ENCODE measurements at regions not wholly inside any gene's neighbourhood (a gene's known extent, or its start where the extent isn't known, plus 50 kb on each side); places are given as distances from the start of the nearest gene placed in this dataset.
A peak's percentile ranks its signal among the peaks of the same experiment; 100 is the strongest.

DNA sequence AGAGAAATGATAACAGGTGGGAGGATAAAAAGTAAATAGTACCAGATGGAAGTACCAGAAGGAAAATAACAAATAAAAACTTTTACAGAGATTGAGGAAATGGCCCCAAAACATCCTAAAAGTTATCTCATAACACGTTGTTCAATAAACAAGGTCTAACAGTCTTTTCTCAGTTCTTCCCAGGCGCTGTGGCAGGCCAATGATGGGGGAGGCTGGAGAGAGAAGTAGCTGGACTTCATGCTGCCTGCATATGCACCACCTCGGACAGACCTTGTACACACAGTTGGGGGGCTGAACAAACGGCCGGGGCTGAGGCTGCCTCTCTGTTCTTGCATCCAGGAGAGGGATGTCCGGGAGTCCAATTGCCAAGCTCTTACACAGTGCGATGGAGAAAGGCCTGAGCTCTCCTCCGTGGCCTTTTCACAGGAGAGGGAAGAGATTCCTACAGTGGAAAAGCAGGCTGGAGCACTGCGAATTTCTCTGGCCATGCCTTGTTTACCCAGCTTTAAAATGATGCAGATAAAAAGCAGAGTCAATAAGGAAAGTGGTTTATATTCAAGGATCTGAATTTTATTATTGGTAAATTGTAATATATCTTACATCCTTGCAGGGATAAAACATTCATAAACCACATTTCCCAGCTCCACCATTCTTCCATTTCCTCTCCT lies 109.8 kb downstream of the PHLDA1 start:
- DNase-seq (no peak), ATAC-seq (no peak)
- ChIA-PET CTCF (interaction anchor here (0.6 to 1.4 kb wide), 3 partner anchors 9 to 128 kb away, joined by 3 to 4 read pairs (median 3); no protein-coding TSS in a partner anchor), POLR2A (interaction anchor here (0.6 kb wide), 2 partner anchors 43 to 228 kb away, joined by 3 to 4 read pairs; no protein-coding TSS in a partner anchor)
- H3K36me3 Mint-ChIP-seq (ENCODE audit: low read depth) = peaks cover 3% of the 10 kb centered on the region
- H3K4me1 Mint-ChIP-seq = peaks cover 6% of the 10 kb centered on the region
- intact Hi-C loops (cut with DNase I, micrococcal nuclease) = no loop called here
- H3K27ac Mint-ChIP-seq = no peak overlapping the region
- peaks cover 21% of the 10 kb centered on the region for H3K9me3 Mint-ChIP-seq (ENCODE audit: low read depth)
- H3K4me3 Mint-ChIP-seq = no peak overlapping the region
- peaks cover 18% of the 10 kb centered on the region for H3K27me3 Mint-ChIP-seq

DNA sequence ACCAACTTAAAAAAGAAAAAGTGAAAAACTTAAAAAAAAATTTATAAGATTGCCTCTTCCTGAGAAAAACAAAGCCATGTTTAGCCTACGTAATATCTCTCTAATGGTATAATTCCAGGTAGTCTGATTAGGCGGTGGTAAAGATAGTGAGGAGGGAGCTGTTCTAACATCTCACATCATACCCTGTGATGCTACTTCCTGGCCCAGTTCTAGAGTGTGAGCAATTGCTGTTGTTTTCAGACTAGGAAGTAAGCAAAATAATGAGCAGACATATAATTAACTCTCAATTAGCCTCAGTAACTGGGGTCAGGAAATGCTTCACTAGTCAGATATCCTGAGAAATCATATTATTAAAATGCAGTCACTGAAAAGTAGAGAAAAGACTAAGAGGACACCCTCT lies 113.9 kb downstream of the PHLDA1 start:
- ATAC-seq = no peak
- peaks cover 12% of the 10 kb centered on the region for H3K27me3 Mint-ChIP-seq
- POLR2A ChIA-PET = no interaction called here

DNA sequence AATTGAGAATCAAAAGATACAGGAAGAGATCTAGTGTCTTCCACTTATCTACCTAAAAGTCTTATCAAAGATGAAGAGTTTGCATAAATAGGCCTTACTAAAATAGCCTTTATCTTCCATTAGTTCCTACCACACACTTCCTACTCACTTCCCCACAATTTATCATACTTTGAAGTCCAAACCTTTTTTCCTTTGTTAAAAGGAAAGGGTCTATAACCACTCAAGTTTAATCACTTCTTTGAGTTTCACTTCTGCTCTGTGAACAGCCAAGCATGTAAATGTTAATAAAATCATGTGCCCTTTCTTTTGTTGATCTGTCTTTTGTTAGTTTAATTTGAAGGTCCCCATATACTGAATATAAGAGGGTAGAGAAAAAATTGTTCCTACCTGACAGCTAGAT lies 114.5 kb downstream of the PHLDA1 start:
- Mint-ChIP-seq H3K36me3 (ENCODE audit: low read depth) (no peaks in the 10 kb centered on the region), H3K27me3 (peaks cover 9% of the 10 kb centered on the region), H3K9me3 (ENCODE audit: low read depth) (no peaks in the 10 kb centered on the region), H3K4me3 (no peak overlapping the region), H3K4me1 (peaks cover 21% of the 10 kb centered on the region), H3K27ac (no peak overlapping the region)
- intact Hi-C loops (cut with DNase I, micrococcal nuclease) = no loop called here
- DNase-seq (no peak), ATAC-seq (no peak)
- ChIA-PET POLR2A (no interaction called here), CTCF (interaction anchor here (0.8 to 1.1 kb wide), 2 partner anchors 18 to 44 kb away, joined by 3 read pairs; no protein-coding TSS in a partner anchor)

More for the DNA sequence above, 113.9 kb downstream of the PHLDA1 start:
- H3K4me1 Mint-ChIP-seq = peaks cover 20% of the 10 kb centered on the region
- intact Hi-C loops (cut with DNase I, micrococcal nuclease) = no loop called here
- CTCF ChIA-PET = interaction anchor here (0.8 to 1.1 kb wide), 2 partner anchors 18 to 44 kb away, joined by 3 read pairs; no protein-coding TSS in a partner anchor
- H3K36me3 Mint-ChIP-seq (ENCODE audit: low read depth) = no peaks in the 10 kb centered on the region
- H3K27ac Mint-ChIP-seq = no peak overlapping the region
- H3K9me3 Mint-ChIP-seq (ENCODE audit: low read depth) = no peaks in the 10 kb centered on the region
- DNase-seq = no peak
- no peak overlapping the region for H3K4me3 Mint-ChIP-seq

DNA sequence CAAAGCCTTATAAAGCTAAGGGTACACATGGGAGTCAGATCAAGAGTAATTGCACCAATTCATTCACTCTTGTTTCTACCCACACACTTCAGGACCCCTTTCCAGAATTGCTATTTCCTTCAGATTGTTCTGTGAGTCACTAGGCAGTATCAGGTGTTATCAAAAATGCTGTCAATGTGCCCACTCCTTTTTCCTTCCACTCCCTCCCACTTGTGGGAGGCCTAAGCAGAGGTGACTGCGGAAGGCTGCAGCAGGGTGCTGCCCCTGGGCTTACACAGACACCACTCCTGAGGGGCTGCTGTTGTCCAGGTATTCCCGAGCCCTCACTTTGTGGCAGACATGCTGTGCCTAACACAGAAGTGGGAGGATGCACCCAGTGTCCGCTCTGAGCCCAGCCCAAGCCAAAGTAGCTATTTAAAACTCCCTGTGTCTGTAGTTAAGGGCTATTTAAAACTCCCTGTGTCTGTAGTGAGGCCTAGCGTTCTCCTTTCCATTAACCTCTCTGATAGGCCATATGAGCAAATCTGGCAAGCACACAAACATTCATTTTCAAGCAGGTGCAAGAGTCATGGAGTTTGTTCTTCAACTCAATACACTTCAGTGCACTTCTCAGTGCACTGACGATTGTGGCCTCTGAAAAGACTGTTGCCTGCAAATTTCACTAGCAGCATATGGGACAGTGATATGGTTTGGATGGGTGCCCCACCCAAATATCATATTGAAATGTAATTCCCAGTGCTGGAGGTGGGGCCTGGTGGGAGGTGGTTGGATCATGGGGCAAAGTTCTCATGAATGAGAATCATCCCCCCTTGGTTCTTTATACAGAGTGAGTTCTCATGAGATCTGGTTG lies 117.8 kb downstream of the PHLDA1 start:
- ATAC-seq = peak; percentile 94
- peaks cover 1% of the 10 kb centered on the region for H3K27me3 Mint-ChIP-seq
- ChIA-PET CTCF (interaction anchor here (0.7 to 1.4 kb wide), 4 partner anchors 9 to 136 kb away, joined by 3 to 4 read pairs (median 4); no protein-coding TSS in a partner anchor), POLR2A (interaction anchor here (0.6 to 1.2 kb wide), 4 partner anchors 20 to 119 kb away, joined by 3 to 6 read pairs (median 5); no protein-coding TSS in a partner anchor)
- H3K4me3 Mint-ChIP-seq = no peak overlapping the region
- H3K4me1 Mint-ChIP-seq = peaks cover 21% of the 10 kb centered on the region
- no peaks in the 10 kb centered on the region for H3K36me3 Mint-ChIP-seq (ENCODE audit: low read depth)
- no peak overlapping the region for H3K27ac Mint-ChIP-seq
- DNase-seq = peak; percentile 74
- intact Hi-C loops (cut with DNase I, micrococcal nuclease) = loop anchor here (1.0 kb wide), 7 partner anchors 21 to 118 kb away; partner anchors contain the start of gene PHLDA1 (in 1 of the 2)
- H3K9me3 Mint-ChIP-seq (ENCODE audit: low read depth) = no peaks in the 10 kb centered on the region

DNA sequence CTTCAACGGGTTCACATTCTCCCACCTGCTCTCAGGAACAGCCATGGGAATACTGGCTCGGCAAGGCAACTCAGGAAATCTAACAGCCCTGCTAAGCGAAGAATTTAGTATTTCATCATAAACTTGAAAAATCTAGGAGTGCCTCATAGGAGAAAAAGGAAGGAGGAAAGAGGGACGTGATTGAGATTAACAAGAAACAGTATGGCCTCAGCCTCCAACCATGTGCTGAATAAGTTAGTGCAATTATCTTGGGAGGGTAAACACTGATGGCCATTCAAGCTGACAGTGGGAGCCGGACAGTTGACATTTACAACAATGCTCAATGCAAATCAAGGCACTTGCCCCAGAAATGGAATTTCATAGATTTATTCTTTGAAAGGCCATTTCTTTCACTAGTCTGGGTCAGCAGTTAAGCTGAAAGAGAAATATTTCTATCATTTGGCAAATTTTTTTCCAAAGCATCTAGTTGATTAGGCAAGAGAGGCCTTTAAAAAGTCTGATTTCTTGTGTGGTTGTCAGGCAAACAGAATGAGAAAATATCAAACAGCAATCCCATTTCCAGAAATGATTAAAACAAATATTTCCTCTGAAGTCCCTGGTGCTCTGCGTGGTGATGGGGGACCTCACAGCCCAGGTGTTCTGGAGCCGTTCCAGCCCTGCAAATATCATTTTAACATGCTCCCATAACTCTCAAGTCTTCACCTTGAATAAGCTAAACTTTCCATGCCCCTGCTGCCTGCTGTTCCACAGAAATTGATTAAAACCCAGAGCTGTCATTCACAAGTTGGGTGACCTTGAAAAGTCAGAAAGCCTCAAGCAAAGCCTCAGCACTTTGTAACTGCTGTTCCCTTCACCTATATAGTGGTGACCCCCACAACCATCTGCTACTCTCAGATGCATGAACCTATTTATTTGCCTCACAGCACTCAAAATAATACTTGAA lies 121.6 kb downstream of the PHLDA1 start:
- Mint-ChIP-seq H3K4me3 (no peak overlapping the region), H3K27ac (no peak overlapping the region), H3K27me3 (peaks cover 5% of the 10 kb centered on the region), H3K36me3 (ENCODE audit: low read depth) (no peaks in the 10 kb centered on the region), H3K9me3 (ENCODE audit: low read depth) (no peaks in the 10 kb centered on the region), H3K4me1 (peaks cover 15% of the 10 kb centered on the region)
- ChIA-PET POLR2A (interaction anchor here (0.6 to 0.8 kb wide), 2 partner anchors 159 to 208 kb away, joined by 3 to 4 read pairs; no protein-coding TSS in a partner anchor), CTCF (interaction anchor here (0.8 to 1.2 kb wide), 2 partner anchors 10 to 127 kb away, joined by 3 read pairs; no protein-coding TSS in a partner anchor)
- ATAC-seq (no peak), DNase-seq (no peak)
- intact Hi-C loops (cut with DNase I, micrococcal nuclease) = no loop called here

DNA sequence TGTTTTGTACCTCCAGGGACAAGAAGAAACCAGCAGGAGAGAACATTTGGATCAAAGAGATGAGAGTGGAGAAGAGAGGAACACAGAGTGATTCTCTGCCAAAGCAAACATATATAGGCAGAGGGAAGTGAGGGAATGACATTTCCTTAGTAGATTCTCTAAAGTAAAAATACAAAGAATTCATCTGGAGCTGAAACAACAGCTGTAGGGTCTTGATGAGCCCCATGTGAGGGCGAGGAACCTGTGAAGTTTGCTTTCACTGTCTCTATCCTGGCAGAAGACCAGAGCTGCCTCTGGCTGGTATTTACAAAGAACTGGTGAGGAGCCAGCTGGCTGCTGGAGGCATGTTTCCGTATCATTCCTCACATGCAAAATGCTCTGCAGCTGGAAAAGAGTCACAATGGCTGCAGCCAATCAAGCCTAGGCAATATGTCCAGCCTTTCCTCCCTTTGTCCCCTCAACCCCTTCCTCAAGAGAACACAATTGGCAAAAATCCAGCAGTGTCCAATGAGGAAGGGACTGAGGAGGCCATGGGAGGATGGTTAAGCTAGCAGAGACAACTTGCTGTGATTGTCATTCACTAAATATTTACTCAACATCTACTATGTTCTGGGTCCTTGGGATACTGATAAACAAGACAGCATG lies 122.5 kb downstream of the PHLDA1 start:
- Mint-ChIP-seq H3K36me3 (ENCODE audit: low read depth) (no peaks in the 10 kb centered on the region), H3K9me3 (ENCODE audit: low read depth) (no peaks in the 10 kb centered on the region), H3K4me3 (no peak overlapping the region), H3K27me3 (peaks cover 5% of the 10 kb centered on the region), H3K27ac (no peak overlapping the region), H3K4me1 (peaks cover 15% of the 10 kb centered on the region)
- POLR2A ChIA-PET = interaction anchor here (0.6 to 0.8 kb wide), 2 partner anchors 160 to 207 kb away, joined by 3 to 4 read pairs; no protein-coding TSS in a partner anchor
- intact Hi-C loops (cut with DNase I, micrococcal nuclease) = no loop called here
- CTCF ChIA-PET = interaction anchor here (0.6 to 1.2 kb wide), 2 partner anchors 15 to 128 kb away, joined by 3 to 4 read pairs; no protein-coding TSS in a partner anchor
- no peak for ATAC-seq
- DNase-seq = no peak

DNA sequence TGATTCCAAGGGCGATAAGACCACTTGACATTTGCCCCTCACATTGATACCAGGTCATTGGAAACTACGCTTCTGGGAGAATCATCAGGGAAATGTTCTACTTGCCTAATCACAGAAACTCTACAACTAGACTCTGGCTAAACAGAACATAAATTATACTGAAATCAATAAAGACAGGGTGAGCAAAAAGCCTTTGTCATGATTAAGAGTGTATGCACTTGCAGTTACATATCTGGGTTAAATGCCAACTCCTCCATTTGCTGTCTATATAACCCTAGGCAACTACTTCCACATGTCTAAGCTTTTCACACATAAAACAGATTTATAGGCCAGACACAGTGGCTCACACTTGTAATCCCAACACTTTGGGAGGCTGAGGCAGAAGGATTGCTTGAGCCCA lies 125.7 kb downstream of the PHLDA1 start:
- DNase-seq (no peak), ATAC-seq (no peak)
- H3K36me3 Mint-ChIP-seq (ENCODE audit: low read depth) = no peaks in the 10 kb centered on the region
- no peaks in the 10 kb centered on the region for H3K9me3 Mint-ChIP-seq (ENCODE audit: low read depth)
- peaks cover 13% of the 10 kb centered on the region for H3K27me3 Mint-ChIP-seq
- intact Hi-C loops (cut with DNase I, micrococcal nuclease) = no loop called here
- CTCF ChIA-PET = no interaction called here
- H3K27ac Mint-ChIP-seq = no peak overlapping the region
- H3K4me1 Mint-ChIP-seq = no peaks in the 10 kb centered on the region
- POLR2A ChIA-PET = no interaction called here
- H3K4me3 Mint-ChIP-seq = no peak overlapping the region

DNA sequence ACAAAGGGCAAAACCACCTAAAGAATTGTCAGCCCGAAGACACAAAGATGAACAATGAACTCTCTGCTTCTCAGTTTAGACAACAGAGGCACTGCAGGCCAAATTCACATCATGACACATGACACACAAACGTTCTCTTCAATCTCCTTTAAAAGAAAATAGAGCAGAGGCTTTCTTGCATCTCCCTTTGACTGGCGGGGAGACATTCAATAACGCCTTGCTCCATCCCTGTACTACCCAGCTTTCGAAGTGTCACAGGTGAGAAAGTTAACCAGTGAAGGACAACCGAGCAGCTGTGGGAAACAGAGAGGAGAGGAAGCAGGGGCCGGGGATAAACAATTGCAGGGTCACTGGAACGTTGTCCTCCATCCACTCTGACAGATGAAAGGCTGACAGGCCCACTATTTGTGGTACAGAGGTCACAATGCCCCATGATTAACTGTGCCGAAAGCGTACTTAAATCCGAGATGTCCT lies 130.8 kb downstream of the PHLDA1 start:
- H3K27me3 Mint-ChIP-seq = peaks cover 24% of the 10 kb centered on the region
- H3K4me3 Mint-ChIP-seq = no peak overlapping the region
- H3K9me3 Mint-ChIP-seq (ENCODE audit: low read depth) = no peaks in the 10 kb centered on the region
- H3K27ac Mint-ChIP-seq = no peak overlapping the region
- DNase-seq = no peak
- no peak for ATAC-seq
- ChIA-PET CTCF (no interaction called here), POLR2A (no interaction called here)
- no peaks in the 10 kb centered on the region for H3K36me3 Mint-ChIP-seq (ENCODE audit: low read depth)
- H3K4me1 Mint-ChIP-seq = no peaks in the 10 kb centered on the region
- intact Hi-C loops (cut with DNase I, micrococcal nuclease) = no loop called here

DNA sequence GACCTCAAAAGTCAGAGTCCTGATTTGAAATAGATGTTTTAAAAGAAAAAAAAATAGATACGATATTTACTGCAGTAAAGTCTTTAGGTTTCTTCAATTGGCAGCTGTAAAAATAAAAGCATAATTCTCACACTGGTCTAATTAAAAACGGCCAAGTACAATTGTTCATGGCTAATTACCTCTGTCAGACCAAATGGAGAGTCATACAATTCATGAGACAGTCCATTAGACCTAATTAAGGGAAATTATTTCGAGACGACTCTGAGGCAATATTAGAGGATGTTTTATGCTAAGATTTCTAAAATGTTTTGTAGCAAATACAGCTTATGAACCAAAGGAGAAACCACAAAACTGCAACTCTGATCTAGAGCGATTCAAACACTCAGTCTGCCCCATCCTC lies 131.3 kb downstream of the PHLDA1 start:
- intact Hi-C loops (cut with DNase I, micrococcal nuclease) = no loop called here
- CTCF ChIA-PET = no interaction called here

DNA sequence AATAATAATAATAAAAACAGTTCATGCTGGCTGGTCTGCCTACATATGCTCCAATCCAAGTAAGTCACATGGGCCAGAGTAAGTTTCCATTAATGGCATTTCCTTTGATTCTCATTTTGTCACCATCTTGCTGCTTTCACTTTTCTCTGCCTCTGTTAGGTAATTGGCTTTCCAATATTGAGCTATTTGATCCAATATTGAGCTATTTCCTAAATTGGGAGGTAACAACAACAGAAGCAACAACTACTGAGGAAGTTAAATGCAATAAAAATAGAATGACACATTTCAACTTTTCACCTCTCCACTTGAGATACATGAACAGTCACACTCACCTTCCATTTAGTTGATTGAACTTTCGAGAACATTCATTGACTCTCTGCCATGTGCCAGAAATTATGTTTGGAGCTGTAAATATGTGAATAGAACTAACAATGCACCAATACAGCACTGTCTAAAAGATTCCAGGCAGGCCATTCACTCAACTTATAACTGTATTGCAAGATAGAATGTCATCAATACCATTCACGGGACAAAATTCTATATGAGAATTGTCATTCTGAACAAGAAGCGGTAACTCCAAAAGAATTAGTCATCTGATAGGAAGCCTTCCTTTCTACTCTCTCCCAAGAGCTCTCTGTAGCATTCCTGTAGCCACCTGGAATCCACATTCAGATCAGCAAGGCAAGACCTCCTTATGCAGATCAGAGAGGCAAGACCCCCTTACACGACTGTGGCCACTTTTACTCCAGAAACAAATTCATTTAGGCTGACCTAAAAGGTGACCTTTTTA lies 136.4 kb downstream of the PHLDA1 start:
- POLR2A ChIA-PET = interaction anchor here (0.6 kb wide), 1 partner anchor 10 kb away, joined by 3 read pairs; no protein-coding TSS in a partner anchor
- CTCF ChIA-PET = interaction anchor here (1.4 kb wide), 1 partner anchor 14 kb away, joined by 4 read pairs; no protein-coding TSS in a partner anchor
- no peak for ATAC-seq
- intact Hi-C loops (cut with DNase I, micrococcal nuclease) = no loop called here
- DNase-seq = no peak
- no peaks in the 10 kb centered on the region for H3K36me3 Mint-ChIP-seq (ENCODE audit: low read depth)
- H3K4me1 Mint-ChIP-seq = no peaks in the 10 kb centered on the region
- no peak overlapping the region for H3K27ac Mint-ChIP-seq
- peaks cover 23% of the 10 kb centered on the region for H3K27me3 Mint-ChIP-seq
- no peak overlapping the region for H3K4me3 Mint-ChIP-seq
- no peaks in the 10 kb centered on the region for H3K9me3 Mint-ChIP-seq (ENCODE audit: low read depth)

More for the DNA sequence above, 131.3 kb downstream of the PHLDA1 start:
- Mint-ChIP-seq H3K9me3 (ENCODE audit: low read depth) (no peaks in the 10 kb centered on the region), H3K4me1 (no peaks in the 10 kb centered on the region), H3K27me3 (peaks cover 26% of the 10 kb centered on the region), H3K27ac (no peak overlapping the region), H3K4me3 (no peak overlapping the region), H3K36me3 (ENCODE audit: low read depth) (no peaks in the 10 kb centered on the region)
- POLR2A ChIA-PET = no interaction called here
- DNase-seq (no peak), ATAC-seq (no peak)
